HEK293T (cell line): ENCODE measurements at regions not wholly inside any gene's neighbourhood (a gene's known extent, or its start where the extent isn't known, plus 50 kb on each side); places are given as distances from the start of the nearest gene placed in this dataset.

Experiments used
- FOXK2 ChIP-seq: fragments of 450-650 bp; IDR thresholded peaks from 2 replicates; pipeline ENCODE4 v1.6.1; 2016; ENCODE audit warnings: mild to moderate bottlenecking
- FOXM1 ChIP-seq: fragments of 450-650 bp; IDR thresholded peaks from 2 replicates; pipeline ENCODE4 v1.6.1; 2017; ENCODE audit warnings: mild to moderate bottlenecking, borderline replicate concordance
- NFRKB ChIP-seq: fragments of 450-650 bp; IDR thresholded peaks from 2 replicates; pipeline ENCODE4 v1.6.1; 2016; ENCODE audit warnings: mild to moderate bottlenecking, moderate library complexity
- SUZ12 ChIP-seq: fragments of 450-650 bp; IDR thresholded peaks from 2 replicates; pipeline ENCODE4 v1.6.1; 2016; ENCODE audit warnings: mild to moderate bottlenecking
- TARDBP ChIP-seq: fragments of 450-650 bp; IDR thresholded peaks from 2 replicates; pipeline ENCODE4 v1.6.1; 2016

DNA sequence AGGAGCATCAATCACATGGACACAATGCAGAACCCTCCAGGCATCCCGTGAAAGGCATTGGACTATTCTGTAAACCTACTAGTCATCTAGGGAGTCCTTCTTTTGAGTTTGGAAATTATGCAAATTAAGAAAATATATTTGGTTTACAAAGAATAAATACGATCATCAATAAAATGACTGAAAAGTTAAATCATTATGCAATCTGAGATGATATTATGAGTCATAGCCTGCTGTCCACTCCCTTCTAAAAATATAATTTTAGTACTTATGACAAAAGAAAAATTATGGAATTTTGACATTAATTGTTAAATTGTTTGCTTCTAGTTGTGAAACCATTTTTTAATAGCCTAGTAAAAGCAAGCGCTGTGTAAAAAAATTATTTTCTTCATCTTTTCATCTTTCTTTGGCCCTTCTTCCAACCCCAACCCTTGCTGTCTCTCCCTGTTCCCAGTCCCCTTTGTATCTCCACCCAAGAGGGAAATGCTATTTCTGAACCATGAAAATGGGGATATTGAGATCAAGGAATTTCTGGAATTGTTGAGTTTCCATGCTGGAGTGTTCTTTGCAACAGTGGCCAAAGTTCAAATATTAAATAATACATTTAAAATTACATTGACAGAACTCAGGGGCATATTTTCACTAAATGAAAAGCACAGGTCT, 599.8 kb downstream of the COL12A1 start:
- TF ChIP-seq FOXK2 (no peak), TARDBP (no peak), FOXM1 (no peak), SUZ12 (no peak), NFRKB (no peak)
